Cerebellar cortex (tissue), 1 donor: ENCODE measurements at regions not wholly inside any gene's neighbourhood (a gene's known extent, or its start where the extent isn't known, plus 50 kb on each side); places are given as distances from the start of the nearest gene placed in this dataset.
"Not testable (repeated sequence)": the region's sequence is repeated elsewhere in the genome, so short reads cannot be mapped to it uniquely, and the experiment has no call there.

Source experiments
- DNase-seq: peaks from one replicate; pipeline ENCODE4 v3.0.0-alpha.2; 2015; ENCODE audit warnings: low spot score

- DNase-seq, result peak; percentile 62
Measured at GRCh38 chr17:69672924-69673323, 258.4 kb downstream of the MAP2K6 start.

- no peak for DNase-seq
Measured at GRCh38 chr17:69677130-69677529, 262.6 kb downstream of the MAP2K6 start.

GRCh38 chr17:69678206-69678605, 263.7 kb downstream of the MAP2K6 start:
- no peak for DNase-seq

- DNase-seq, result no peak
Measured at GRCh38 chr17:69679829-69680228, 265.3 kb downstream of the MAP2K6 start.

- no peak for DNase-seq
Measured at GRCh38 chr17:69684251-69684650, 269.8 kb downstream of the MAP2K6 start.

- not testable (repeated sequence) for DNase-seq
Measured at GRCh38 chr17:69685150-69685549, 270.7 kb downstream of the MAP2K6 start.

- no peak for DNase-seq
Measured at GRCh38 chr17:69690531-69690930, 276.0 kb downstream of the MAP2K6 start.

GRCh38 chr17:69692171-69692570, 277.7 kb downstream of the MAP2K6 start:
- DNase-seq, result no peak

GRCh38 chr17:69695646-69696045, 281.1 kb downstream of the MAP2K6 start:
- DNase-seq, result no peak

- DNase-seq, result no peak
Measured at GRCh38 chr17:69696650-69697049, 282.2 kb downstream of the MAP2K6 start.

GRCh38 chr17:69698352-69698751, 283.9 kb downstream of the MAP2K6 start:
- DNase-seq, result not testable (repeated sequence)

GRCh38 chr17:69702078-69702477, 287.6 kb downstream of the MAP2K6 start:
- no peak for DNase-seq

GRCh38 chr17:69703751-69704150, 289.3 kb downstream of the MAP2K6 start:
- no peak for DNase-seq

GRCh38 chr17:69704935-69705334, 290.4 kb downstream of the MAP2K6 start:
- no peak for DNase-seq

GRCh38 chr17:69706127-69706526, 291.6 kb downstream of the MAP2K6 start:
- peak; percentile 53 for DNase-seq

- DNase-seq, result no peak
Measured at GRCh38 chr17:69709441-69709840, 294.9 kb downstream of the MAP2K6 start.

- no peak for DNase-seq
Measured at GRCh38 chr17:69710926-69711325, 296.4 kb downstream of the MAP2K6 start.

- peak; percentile 67 for DNase-seq
Measured at GRCh38 chr17:69711541-69711940, 297.0 kb downstream of the MAP2K6 start.

- DNase-seq, result peak; percentile 91
Measured at GRCh38 chr17:69712801-69713311, 298.4 kb downstream of the MAP2K6 start.

- peak; percentile 22 for DNase-seq
Measured at GRCh38 chr17:69713815-69714214, 299.3 kb downstream of the MAP2K6 start.

- peak; percentile 24 for DNase-seq
Measured at GRCh38 chr17:69714669-69715068, 300.2 kb downstream of the MAP2K6 start.

- DNase-seq, result no peak
Measured at GRCh38 chr17:69715656-69716055, 301.2 kb downstream of the MAP2K6 start.

- DNase-seq, result peak; percentile 77
Measured at GRCh38 chr17:69716556-69716955, 302.1 kb downstream of the MAP2K6 start.

GRCh38 chr17:69717214-69717613, 302.7 kb downstream of the MAP2K6 start:
- peak; percentile 57 for DNase-seq

GRCh38 chr17:69717819-69718218, 303.3 kb downstream of the MAP2K6 start:
- DNase-seq, result no peak
